NCI-H2227 (cell line): ENCODE measurements at regions not wholly inside any gene's neighbourhood (a gene's known extent, or its start where the extent isn't known, plus 50 kb on each side); places are given as distances from the start of the nearest gene placed in this dataset.
A peak's percentile ranks its signal among the peaks of the same experiment; 100 is the strongest.
"Not testable (repeated sequence)": the region's sequence is repeated elsewhere in the genome, so short reads cannot be mapped to it uniquely, and the experiment has no call there.

ENCODE experiments used
- DNase-seq: peaks from one replicate; lab custom pipeline; 2025; ENCODE audit not compliant: unreplicated experiment; lab: John Stamatoyannopoulos, UW

GRCh38 chr13:71218960-71219359 lies 648.0 kb downstream of the DACH1 start:
- peak; percentile 47 for DNase-seq

DNA sequence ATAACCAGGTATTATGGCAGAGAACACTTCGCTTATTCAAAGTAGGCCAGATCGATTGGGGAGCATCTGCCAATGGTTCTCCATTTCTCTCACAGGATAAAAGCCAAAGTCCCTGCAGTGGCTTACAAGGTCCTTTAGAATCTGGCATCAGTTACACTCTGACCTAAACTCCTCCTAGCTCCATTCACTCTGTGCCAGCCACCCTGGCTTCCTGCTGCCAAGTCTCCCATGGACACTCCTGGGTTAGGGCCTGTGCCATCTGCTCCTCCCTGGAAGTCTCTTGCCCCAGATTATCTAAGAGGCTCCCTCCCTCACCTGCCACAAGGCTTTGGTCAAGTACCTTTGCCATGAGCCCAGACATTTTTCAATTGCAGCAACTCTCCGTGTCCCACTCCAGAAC lies 649.2 kb downstream of the DACH1 start:
- DNase-seq, result no peak

DNA sequence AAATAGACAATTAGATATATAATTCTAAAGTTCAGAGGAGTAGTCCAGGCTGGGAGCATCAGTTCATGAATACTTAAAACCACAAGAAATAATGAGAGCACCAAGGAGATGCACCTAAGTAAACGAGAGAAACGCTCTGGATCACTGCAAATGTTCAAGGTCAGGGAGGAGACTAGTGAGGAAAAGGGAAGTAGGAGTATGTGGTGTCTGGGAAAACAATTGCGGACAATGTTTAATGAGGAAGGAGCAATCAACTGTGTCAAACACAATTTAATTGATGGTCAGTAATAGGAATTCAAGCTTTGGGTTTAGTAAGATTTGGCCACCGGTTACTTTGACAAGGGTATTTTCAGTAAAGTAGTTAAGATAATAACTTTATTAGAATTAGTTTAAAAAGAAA lies 652.2 kb downstream of the DACH1 start:
- DNase-seq, result no peak

- no peak for DNase-seq
These were observed 652.6 kb downstream of the DACH1 start for GRCh38 chr13:71214357-71214756.

DNA sequence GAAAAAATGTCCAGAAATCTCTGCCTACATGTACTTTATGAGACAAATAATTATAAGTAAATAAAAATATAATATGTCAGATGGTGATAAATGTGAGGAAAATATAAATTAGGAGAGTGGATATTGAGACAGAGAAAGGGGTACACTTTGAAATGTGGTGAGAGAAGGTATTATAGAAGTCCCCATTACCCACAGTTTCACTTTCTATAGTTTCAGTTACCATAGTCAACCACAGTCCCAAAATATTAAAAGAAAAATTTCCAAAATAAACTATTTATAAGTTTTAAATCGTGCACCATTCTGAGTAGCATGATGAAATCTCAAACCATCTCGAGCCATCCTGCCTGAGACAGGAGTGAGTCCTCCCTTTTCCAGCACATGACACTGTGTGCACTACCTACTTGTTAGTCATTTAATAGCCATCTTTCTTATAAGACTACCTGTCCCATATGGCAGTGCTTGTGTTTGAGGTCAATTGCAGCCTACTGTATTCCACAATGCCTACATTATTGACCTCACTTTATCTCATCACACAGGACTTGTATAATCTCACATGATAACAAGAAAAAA lies 653.7 kb downstream of the DACH1 start:
- no peak for DNase-seq

DNA sequence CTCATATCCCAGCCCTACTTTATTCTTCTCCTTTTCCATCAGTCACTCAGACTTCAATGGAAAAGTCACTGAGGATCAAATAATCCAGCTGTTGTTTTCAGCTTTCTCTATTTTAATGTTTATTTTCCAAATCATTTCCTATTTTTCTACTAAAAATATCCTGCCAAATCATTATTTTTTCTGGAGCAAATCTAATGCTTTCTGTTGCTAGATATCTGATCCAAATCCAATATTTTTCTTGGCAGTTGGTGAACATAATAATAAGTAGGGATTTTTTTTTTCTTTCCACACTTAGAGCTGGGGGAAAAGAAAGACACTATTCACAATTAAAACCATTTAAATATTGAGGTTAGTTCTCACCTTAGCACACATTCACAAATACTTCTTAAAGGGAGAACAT lies 656.1 kb downstream of the DACH1 start:
- DNase-seq, result no peak

GRCh38 chr13:71209217-71209616 lies 657.8 kb downstream of the DACH1 start:
- no peak for DNase-seq

GRCh38 chr13:71184583-71184982 lies 682.4 kb downstream of the DACH1 start:
- not testable (repeated sequence) for DNase-seq

DNA sequence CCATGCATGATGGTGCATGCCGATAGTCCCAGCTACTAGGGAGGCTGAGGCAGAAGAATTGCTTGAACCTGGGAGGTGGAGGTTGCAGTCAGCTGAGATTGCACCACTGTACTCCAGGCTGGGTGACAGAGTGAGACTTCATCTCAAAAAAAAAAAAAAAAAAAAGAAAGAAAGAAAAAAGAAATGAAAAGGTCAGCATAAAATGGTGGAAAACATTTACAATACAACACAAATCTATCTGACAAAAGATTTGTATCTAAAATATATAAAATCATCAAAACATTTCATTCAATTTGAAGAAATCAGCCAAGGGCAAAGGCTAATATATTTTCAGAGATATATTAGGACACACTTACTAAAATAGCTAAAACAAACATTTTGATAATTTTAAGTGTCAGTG lies 683.7 kb downstream of the DACH1 start:
- DNase-seq, result not testable (repeated sequence)

GRCh38 chr13:71171740-71172139 lies 695.3 kb downstream of the DACH1 start:
- no peak for DNase-seq

GRCh38 chr13:71169180-71169579 lies 697.8 kb downstream of the DACH1 start:
- DNase-seq, result peak; percentile 50

DNA sequence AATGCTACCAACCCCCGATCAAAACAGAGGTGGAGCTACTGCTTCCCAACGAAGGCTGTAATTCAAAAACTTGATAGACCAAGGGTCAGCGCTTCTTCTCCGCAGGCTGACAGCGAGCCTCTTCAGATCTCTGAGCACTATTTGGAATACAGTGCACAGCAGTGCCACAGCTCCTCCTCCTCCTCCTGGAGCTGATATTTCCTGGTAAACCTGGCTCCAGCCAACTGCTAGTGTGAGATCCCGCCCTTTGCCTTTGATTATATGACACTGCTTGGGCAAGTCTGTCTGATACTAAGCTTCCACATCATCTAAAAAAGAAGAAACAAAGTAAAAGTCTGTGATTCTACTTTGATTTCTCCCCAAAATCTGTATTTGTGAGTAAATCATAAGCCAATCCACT lies 710.5 kb downstream of the DACH1 start:
- peak; percentile 11 for DNase-seq

DNA sequence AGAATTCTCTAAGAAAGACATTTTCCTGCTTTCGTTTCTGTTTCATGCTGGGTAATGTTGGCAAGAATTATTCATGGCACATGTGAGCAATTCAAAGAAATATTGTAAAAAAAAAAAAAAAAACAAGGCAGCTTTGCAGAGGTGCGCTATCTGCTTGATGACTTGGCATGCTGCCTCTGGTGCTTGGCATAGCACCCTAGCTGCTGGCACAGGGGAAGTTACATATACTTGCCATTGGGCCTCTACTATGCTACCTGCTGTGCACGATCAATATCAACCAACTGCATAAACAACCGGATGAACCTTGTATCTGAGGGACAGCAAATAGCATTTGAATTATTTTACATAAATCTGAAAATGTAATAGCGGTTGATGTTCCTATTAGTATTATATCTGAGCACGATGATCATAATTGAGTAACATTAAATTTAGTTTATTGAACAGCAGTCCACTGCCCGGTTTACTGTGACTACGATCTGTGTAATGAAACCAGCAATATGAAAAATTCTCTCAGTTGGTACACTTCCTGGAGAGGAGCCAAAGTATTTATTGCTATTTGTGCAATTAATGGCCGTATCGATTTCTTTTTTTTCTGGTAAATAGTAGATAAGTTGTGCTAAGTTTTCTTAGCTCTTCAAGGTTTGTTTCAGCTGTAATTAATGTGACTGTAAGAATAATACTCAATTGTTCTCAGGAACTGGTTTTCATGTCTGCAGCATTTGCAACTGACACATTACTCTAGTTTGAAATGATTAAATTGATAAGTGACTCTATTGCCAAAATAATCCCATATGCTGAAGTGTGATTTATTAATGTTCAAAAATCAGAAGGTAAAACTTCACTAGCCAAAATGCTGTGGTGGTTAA lies 717.3 kb downstream of the DACH1 start:
- no peak for DNase-seq

GRCh38 chr13:71149046-71149445 lies 718.0 kb downstream of the DACH1 start:
- peak; percentile 9 for DNase-seq

DNA sequence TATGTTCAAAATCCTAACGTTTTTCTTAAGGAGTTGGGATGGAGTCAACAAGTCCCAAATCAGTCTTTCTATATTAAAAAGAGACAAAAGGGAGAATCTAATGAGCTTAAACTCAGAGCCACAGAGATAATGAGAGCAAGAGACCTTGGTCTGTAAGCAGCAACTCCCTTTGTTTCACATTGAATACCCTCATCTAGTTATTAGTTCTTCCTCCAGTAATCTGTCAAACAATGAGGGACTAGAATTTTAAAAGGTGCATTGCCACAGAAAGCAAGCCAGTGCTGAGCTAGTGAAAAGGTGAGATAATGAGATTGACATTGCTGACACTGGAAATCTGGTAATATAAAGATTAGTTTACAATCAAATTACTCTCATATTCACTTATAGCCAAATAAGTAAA lies 718.6 kb downstream of the DACH1 start:
- DNase-seq, result no peak

DNA sequence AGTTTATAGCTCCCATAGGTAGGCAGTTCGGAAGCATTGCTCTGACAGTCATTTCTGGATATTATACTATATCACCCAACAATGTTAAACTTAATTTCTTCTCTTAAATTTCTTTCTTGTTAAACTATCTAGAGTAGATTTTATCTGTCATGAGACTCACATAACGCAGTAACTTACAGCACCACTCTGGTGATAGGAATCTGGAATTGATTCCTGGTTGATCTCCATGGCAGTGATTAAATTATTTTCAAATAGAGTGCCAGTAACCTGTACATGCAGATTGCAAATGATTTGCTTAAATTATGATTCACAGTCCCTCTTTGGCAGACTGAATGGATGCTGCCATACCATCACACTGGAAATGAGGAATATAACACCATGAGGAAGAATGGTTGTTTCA lies 722.1 kb downstream of the DACH1 start:
- no peak for DNase-seq

DNA sequence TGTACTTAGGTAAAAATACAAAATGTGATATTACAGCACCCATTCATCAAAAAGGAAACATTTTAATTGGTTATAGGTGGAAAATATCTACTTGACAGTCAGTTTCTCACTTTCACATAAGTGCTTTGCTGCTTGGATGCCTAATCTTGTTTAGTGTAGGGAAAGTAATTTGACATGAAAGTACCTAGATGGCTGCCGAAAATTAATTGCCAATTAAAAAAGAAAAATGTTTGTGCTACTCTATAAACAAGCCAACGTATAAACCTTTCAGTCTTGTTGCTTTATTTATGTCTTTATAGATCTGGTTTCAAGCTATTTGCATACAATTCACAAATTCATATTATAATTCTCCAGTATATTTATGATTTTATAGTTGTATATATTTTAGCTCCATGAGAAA lies 729.9 kb downstream of the DACH1 start:
- no peak for DNase-seq

DNA sequence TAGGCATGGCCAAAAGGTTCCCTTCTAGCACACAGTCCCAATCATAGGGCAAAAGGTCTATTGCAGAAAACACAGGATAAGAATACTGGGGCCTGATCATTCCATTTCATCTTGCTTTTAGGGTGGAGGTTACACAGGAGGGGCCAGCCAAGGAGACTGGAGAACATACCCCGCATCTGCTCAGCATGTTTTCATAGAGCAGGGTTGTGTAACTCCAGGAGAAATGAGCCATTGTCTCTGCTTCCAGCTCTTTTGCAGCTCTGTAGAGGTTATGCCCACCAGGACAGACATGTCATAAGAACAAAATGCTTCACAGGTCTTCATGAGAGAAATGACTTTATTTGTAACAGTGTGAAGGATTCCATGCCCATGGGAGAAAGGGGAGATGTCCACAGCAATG lies 742.8 kb downstream of the DACH1 start:
- DNase-seq, result no peak

GRCh38 chr13:71118779-71119364 lies 748.1 kb downstream of the DACH1 start:
- DNase-seq, result no peak

DNA sequence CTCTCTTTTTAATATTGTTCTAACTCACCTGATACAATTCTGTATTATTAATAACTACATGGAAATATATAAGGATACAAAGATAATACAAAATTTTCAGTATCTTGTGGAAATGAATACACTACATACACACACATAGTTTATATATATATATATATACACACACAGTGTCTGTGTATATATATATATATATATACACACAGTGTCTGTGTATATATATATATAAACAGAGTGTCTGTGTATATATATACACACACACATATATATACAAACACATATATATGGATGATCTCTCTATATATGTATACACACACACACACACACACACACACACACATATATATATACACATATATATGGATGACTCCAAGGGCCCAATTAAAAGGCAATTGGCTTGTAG lies 749.1 kb downstream of the DACH1 start:
- no peak for DNase-seq

DNA sequence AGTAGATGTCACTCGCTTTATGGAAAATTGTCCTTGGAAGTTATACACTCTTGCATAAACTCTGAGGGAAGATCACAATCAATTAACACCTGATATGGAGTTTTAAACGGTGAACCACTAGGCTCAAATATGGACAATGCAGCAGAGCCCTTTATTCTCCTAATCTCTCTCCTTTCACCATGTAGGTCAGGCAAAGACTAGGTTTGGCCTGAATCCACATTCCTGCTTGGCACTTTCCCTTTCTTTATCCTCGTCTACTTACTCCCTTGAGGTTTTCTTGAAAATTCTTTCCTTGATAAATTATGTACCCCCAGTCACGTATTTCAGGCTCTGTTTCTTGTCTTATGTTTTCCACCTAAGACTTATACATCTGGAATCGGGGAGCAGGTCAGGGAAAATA lies 751.7 kb downstream of the DACH1 start:
- no peak for DNase-seq

- DNase-seq, result no peak
These were observed 770.6 kb downstream of the DACH1 start for GRCh38 chr13:71096421-71096820.
